Left kidney (tissue), 1 donor: ENCODE measurements at regions not wholly inside any gene's neighbourhood (a gene's known extent, or its start where the extent isn't known, plus 50 kb on each side); places are given as distances from the start of the nearest gene placed in this dataset.
A peak's percentile ranks its signal among the peaks of the same experiment; 100 is the strongest.
"Not testable (repeated sequence)": the region's sequence is repeated elsewhere in the genome, so short reads cannot be mapped to it uniquely, and the experiment has no call there.

Experiments
- DNase-seq: peaks from one replicate; pipeline ENCODE4 v3.0.0-alpha.2; 2013

DNA sequence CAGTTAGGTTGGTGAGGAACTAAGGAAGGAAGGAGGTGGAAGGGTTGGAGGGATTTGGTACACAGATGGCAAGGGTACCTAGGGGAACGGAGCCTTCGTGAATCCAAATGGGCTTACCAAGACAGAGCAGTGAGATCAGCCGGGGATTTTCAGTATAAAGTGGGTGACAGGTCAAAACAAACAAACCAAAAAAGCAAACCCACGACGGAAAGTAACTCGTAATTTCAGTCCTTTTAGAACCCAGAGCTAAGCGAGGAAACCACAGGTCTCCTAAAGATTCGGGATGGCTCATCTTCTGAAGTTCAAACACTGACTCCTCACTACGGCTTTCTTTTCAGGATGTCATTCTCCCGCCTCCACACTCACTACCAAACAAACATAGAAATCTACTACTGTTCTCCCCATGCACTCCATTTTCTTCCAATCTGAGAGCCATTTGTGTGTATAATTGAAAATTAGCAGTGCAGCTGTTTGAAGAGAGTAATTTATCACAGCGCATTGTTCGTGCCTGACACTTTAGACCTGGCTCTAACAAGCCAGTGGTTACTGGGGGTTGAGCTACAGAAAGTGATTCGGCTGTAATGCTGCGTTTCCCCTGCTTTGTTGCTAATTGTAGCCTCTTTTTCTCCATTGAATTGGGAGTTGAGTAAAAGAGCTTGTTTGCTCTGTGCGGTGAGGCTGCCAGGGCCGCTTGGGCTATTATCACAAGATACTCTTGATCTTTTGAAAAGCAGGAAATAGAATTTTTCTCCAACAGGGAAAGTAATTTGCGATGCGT is 64.7 kb upstream of the CCDC39 start:
- DNase-seq: no peak

DNA sequence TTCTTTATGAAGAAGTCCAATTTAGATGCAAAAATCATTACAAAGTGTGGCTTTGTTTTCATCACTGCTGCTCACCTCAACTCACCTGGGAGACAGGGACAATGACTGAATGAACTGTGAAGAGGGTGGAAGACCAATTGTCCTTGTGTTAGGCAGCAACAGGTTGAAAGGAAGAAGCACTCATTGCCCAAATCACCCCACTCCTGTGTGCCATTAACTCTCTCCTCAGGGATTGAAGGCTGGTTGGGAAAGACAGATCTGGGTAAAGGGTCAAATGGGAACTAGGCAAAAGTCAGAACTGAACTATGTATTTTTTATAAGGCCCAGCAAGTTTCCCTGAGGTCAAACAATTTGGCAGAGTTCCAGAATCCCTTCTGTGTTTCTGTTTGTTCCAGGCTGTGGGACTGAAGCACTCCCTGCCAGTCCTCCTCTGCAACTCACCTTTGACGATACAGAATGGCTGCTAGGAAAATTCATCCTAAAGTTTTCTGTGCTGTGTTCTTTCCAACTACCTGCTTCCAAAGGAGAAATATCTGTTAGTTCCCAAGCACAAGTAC is 68.6 kb upstream of the CCDC39 start:
- DNase-seq: no peak

DNA sequence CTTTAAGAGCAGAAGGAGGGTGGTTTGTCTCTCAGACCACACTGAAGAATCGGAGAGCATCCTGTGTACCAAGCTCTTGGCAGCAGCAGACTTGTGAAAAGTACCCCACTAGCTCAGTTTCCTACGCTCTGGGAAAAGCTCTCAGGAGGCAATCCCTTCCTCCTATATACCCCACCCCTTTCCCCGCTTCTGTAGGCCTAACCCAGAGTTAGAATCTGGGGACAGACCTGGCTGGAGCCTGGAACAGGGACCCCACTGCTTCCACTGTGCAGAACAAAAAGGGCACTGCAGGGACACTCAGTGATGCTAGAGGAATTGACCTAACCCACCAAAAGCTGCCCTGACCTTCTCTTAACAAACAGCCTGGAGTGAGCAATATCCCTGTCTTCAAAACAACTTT is 70.0 kb upstream of the CCDC39 start:
- DNase-seq: no peak

- DNase-seq: no peak
These were observed 70.5 kb upstream of the CCDC39 start for GRCh38 chr3:180749796-180750195.

DNA sequence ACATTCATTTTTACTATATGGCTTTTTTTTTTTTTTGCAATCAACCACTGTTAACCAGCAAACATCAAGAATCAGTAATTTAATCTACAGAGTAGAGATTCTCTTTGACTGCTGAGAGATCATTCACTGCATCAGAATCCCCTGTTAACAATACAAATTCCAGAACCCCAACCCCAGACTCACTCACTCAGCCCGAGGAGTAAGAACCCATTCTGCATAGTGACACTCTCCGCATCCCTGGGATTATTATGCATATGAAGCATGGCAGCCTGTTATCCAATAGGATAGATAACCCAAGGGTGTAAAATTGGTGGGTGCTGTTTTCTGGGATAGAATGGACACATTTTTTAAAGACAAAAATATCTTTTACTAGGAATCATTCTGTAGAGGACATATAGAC is 76.3 kb upstream of the CCDC39 start:
- DNase-seq: no peak

GRCh38 chr3:180762866-180763265 is 83.6 kb upstream of the CCDC39 start:
- no peak for DNase-seq

GRCh38 chr3:180764481-180764880 is 85.2 kb upstream of the CCDC39 start:
- DNase-seq: no peak

DNA sequence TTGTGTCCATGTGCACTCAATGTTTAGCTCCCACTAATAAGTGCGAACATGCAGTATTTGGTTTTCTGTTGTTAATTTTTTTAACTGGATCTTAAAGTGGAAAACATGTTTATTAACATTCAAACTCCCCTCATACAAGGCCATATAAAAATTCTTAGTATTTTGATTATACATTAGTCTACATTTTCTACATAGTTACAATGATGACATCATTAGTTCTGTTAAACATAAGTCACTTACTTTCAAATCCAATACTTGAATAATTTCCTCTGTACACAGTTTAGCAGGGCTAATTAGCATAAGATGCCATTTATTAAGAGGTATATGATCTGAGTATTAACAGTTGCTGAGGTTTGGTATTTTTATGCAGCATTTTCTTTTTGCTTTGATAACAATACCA is 91.3 kb upstream of the CCDC39 start:
- DNase-seq: no peak

DNA sequence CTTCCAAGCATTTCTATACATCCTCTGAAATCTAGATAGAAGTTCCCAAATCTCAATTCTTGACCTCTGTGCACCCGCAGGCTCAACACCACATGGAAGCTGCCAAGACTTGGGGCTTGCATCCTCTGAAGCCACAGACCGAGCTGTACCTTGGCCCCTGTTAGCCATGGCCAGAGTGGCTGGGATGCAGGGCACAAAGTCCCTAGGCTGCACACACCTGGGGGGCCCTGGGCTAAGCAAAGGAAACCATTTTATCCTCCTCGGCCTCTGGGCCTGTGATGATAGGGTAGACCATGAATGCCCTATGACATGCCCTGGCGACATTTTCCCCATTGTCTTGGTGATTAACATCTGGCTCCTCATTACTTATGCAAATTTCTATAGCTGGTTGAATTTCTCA is 97.1 kb upstream of the CCDC39 start:
- no peak for DNase-seq

DNA sequence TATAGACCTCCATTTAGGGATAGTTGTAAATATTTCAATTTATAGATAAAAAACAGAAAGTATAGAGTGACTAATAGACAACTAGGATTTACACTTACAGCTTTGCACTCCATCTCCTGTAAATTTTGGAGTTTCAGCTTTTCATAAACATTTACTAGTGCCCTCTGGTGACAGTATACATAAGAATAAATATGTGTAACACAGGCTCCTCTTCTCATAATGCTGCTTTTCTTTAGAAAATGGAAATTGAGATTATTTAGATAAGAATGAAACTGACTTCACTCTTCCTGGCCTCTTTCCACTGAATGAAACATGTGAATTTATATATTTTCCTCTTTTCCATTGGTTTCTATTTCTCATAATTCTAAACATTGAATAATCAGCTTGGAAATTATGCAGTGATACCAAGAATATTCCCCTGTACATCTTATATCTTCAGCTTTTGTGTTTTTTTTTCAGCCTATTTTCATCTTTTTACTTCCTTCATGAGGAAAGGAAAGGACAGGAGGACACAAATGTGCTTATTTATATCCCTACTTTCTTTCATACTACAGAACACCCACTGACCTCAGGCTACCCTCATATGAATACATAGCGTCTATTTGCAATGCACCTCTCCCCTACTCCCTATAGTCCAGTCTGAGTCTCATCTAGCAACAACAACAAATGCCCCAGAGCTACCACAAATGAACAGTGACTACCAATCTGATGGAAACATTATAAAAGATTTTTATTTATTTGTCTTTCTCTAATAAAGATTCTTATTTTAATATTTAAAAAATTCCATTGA is 103.1 kb upstream of the CCDC39 start:
- DNase-seq: no peak

GRCh38 chr3:180786227-180786626 is 106.9 kb upstream of the CCDC39 start:
- DNase-seq: not testable (repeated sequence)

DNA sequence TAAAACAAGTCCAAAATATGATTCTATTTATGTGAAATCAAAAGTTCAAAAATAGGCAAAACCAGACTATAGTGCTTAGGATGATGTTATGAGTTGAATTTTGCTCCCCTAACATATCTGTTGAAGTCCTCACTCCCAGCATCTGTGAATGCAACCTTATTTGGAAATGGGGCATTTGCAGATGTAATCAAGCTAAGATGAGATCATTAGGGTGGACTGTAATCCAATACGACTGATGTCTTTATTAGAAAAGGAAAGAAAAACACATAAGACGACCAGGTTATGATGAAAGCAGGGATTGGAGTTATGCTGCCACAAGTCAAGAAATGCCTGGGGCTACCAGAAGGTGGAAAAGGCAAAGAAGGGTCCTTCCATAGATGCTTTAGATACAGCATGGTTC is 110.5 kb upstream of the CCDC39 start:
- no peak for DNase-seq

- DNase-seq: no peak
These were observed 114.3 kb upstream of the FXR1 start for GRCh38 chr3:180798197-180798596.

- DNase-seq: peak; percentile 7
These were observed 109.6 kb upstream of the FXR1 start for GRCh38 chr3:180802837-180803236.

DNA sequence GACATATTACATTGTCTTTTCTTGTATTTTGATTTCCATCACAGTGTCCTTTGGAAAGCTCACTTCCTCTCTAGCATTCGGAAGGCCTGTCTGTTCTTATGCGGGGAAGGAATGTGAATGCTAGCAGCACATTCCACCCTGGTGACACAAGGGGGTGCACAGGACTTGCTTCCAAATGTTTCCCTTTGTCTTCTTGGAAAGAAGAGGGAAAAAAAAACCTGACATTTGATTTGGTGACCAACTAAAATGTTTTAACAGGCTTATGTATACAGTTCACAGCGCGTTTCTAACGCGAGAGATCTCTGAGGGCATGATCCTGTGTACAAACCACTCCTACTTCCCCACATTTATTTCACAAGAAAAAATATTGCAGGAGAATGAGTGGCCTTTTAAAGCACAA is 107.6 kb upstream of the FXR1 start:
- peak; percentile 60 for DNase-seq

GRCh38 chr3:180808823-180809575 is 103.5 kb upstream of the FXR1 start:
- no peak for DNase-seq

DNA sequence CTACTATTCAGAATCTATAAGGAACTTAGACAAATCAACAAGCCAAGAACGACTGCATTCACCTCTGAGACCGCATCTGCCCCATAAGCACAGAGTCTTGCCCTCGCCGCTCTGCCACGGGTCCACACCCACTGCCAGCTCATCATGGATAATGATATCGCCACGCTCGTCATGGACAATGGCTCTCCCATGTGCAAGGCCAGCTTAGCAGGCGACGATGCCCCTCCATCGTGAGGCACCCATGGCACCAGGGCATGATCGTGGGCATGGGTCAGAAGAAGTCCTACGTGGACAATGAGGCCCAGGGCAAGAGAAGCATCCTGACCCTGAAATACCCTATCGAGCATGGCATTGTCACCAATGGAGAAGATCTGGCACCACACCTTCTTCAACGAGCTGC is 92.1 kb upstream of the FXR1 start:
- no peak for DNase-seq

DNA sequence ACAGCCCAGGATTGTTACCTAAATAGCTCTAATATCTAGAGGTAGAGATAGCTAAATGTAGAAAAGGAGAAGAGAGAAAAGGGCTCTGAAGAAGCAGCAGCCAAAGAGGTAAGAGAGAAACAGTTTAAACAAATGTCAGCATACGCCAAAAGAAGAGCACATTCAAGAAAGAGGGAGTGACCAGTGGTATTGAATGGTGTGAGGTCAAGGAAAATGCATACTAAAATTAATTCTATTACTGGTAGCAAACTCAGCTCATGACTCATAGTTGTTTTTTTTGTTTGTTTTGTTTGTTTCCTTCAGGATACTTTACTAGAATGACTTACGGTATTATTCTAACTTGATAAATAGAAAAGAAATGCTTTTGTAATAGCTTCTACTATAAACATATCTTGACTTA is 86.5 kb upstream of the FXR1 start:
- no peak for DNase-seq

DNA sequence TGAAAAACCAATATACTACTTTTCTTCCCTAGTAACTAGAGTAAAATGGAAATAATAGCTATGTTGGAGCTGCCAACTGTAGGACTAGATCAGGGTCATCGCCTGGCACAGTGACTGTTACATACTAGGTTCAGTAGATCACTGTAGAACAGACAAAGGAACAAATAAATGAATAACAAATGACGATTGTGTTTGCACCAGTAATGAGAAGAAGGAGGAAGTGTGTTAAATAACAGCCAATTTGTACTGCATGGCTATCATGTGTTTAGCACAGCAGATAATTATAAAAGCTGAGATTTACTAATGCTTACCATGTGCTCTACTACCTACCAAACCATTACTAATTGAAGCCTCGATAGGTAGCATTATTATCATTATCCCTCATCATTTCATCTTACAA is 85.3 kb upstream of the FXR1 start:
- DNase-seq: no peak

GRCh38 chr3:180828001-180828720 is 84.3 kb upstream of the FXR1 start:
- DNase-seq: no peak

- DNase-seq: no peak
These were observed 83.6 kb upstream of the FXR1 start for GRCh38 chr3:180828723-180829408.
